Parathyroid adenoma (tissue), 2 donors: ENCODE measurements at regions not wholly inside any gene's neighbourhood (a gene's known extent, or its start where the extent isn't known, plus 50 kb on each side); places are given as distances from the start of the nearest gene placed in this dataset.
"Not testable (repeated sequence)": the region's sequence is repeated elsewhere in the genome, so short reads cannot be mapped to it uniquely, and the experiment has no call there.

Experiments used
- H2AFZ ChIP-seq: fragments of 300-600 bp; sonication (generic); one replicate; pipeline ENCODE4 v1.7.0; 2017; ENCODE audit warnings: antibody characterized with exemption, mild to moderate bottlenecking
- H3K27ac ChIP-seq: fragments of 300-600 bp; sonication (generic); one replicate; pipeline ENCODE4 v1.7.0; 2017
- H3K27me3 ChIP-seq: fragments of 300-600 bp; sonication (generic); one replicate; pipeline ENCODE4 v1.7.0; 2017; ENCODE audit warnings: low read length; ENCODE audit not compliant: control insufficient read depth, insufficient read depth
- H3K36me3 ChIP-seq: fragments of 300-600 bp; sonication (generic); one replicate; pipeline ENCODE4 v1.7.0; 2017; ENCODE audit warnings: low read length; ENCODE audit not compliant: control insufficient read depth, insufficient read depth
- H3K4me1 ChIP-seq: fragments of 300-600 bp; sonication (generic); one replicate; pipeline ENCODE4 v1.7.0; 2017; ENCODE audit warnings: control low read depth
- H3K4me2 ChIP-seq: fragments of 300-600 bp; sonication (generic); one replicate; pipeline ENCODE4 v1.7.0; 2017; ENCODE audit warnings: low read length
- H3K4me3 ChIP-seq: fragments of 300-600 bp; sonication (generic); one replicate; pipeline ENCODE4 v1.7.0; 2017; ENCODE audit warnings: low read depth, low read length
- H3K79me2 ChIP-seq: fragments of 300-600 bp; sonication (generic); one replicate; pipeline ENCODE4 v1.7.0; 2017; ENCODE audit warnings: control low read depth
- H3K9ac ChIP-seq: fragments of 300-600 bp; sonication (generic); one replicate; pipeline ENCODE4 v1.7.0; 2017; ENCODE audit warnings: mild to moderate bottlenecking
- H3K9me3 ChIP-seq: fragments of 300-600 bp; sonication (generic); one replicate; pipeline ENCODE4 v1.7.0; 2017; ENCODE audit warnings: low read length; ENCODE audit not compliant: control insufficient read depth
- TF ChIP-seq, protein P1 (sequence below): fragments of 300-600 bp; sonication (generic); IDR thresholded peaks from one replicate; pipeline ENCODE4 v1.7.0; 2017; ENCODE audit warnings: antibody characterized with exemption, mild to moderate bottlenecking
- donor health status: primary hyperparathyroidism.

DNA sequence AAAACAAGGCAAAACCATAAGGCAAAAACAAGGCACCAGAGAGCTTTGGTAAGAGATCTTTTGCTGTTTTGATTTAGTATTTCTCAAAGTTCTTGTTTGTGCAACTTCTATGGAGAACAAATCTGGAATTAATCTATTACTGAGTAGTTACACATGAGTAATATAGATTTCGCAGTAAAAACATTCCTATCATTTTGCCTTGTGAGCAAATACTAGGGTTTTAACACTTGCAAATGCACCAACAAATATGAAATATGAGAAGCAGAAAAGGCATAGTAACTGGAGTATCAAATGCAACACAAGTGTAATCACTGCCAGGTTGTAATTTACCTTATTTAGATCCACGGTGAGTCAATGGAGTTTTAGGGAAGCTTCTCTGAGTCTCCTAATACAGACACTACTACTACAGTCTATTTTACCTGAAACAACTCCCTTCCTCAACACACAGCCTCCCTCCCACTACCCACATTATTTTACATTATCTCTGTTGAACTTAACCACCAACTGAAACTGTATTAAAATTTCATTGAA is 324.1 kb downstream of the FLRT2 start:
- no peaks in the 10 kb centered on the region for H3K27me3 ChIP-seq
- no peak overlapping the region for H3K27ac ChIP-seq
- H3K9ac ChIP-seq: no peak overlapping the region

DNA sequence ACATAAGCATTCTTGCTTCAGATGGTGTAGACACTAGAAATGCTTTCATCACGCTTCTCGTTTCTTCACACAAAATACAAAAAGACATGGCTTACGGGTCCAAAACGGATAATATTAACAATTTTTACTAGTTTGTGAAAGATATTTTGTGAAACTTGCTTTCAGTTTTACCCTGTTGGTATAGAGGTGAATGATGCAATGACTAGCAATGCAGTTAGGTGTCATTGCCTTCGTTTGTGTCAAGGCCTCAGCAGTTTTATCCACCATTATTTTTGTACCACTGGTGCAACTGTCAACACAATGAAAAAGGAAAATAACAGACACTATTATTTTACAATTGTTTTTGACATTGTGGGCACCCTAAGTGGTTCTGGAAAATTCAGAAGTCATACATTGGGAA is 323.0 kb downstream of the FLRT2 start:
- Histone ChIP-seq H3K4me3 (no peak overlapping the region), H3K36me3 (no peaks in the 10 kb centered on the region), H3K4me2 (no peak overlapping the region), H3K79me2 (no peaks in the 10 kb centered on the region), H3K9me3 (no peaks in the 10 kb centered on the region), H3K27me3 (no peaks in the 10 kb centered on the region), H2AFZ (no peak overlapping the region), H3K4me1 (no peaks in the 10 kb centered on the region), H3K27ac (no peak overlapping the region), H3K9ac (no peak overlapping the region)
- TF ChIP-seq, protein P1, sequence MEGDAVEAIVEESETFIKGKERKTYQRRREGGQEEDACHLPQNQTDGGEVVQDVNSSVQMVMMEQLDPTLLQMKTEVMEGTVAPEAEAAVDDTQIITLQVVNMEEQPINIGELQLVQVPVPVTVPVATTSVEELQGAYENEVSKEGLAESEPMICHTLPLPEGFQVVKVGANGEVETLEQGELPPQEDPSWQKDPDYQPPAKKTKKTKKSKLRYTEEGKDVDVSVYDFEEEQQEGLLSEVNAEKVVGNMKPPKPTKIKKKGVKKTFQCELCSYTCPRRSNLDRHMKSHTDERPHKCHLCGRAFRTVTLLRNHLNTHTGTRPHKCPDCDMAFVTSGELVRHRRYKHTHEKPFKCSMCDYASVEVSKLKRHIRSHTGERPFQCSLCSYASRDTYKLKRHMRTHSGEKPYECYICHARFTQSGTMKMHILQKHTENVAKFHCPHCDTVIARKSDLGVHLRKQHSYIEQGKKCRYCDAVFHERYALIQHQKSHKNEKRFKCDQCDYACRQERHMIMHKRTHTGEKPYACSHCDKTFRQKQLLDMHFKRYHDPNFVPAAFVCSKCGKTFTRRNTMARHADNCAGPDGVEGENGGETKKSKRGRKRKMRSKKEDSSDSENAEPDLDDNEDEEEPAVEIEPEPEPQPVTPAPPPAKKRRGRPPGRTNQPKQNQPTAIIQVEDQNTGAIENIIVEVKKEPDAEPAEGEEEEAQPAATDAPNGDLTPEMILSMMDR: no peak

More for the DNA sequence above, 324.1 kb downstream of the FLRT2 start:
- H3K4me2 ChIP-seq: no peak overlapping the region
- no peaks in the 10 kb centered on the region for H3K36me3 ChIP-seq
- no peak overlapping the region for H3K4me3 ChIP-seq
- no peaks in the 10 kb centered on the region for H3K9me3 ChIP-seq
- no peaks in the 10 kb centered on the region for H3K79me2 ChIP-seq
- H2AFZ ChIP-seq: no peak overlapping the region
- H3K4me1 ChIP-seq: no peaks in the 10 kb centered on the region
- TF ChIP-seq, protein P1: no peak

DNA sequence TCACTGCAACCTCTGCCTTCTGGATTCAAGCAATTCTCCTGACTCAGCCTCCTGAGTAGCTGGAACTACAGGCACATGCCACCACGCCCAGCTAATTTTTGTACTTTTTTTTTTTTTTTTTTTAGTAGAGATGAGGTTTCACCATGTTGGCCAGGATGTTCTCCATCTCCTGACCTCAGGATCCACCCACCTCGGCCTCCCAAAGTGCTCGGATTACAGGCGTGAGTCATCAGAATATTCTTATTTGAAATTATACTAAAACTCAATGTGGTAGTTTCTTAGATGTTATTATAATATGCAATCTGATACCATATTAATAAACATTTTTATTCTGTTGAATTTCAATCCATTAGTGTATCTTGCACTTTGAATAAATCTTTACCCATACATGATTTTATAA is 322.2 kb downstream of the FLRT2 start:
- not testable (repeated sequence) for H3K36me3 ChIP-seq

DNA sequence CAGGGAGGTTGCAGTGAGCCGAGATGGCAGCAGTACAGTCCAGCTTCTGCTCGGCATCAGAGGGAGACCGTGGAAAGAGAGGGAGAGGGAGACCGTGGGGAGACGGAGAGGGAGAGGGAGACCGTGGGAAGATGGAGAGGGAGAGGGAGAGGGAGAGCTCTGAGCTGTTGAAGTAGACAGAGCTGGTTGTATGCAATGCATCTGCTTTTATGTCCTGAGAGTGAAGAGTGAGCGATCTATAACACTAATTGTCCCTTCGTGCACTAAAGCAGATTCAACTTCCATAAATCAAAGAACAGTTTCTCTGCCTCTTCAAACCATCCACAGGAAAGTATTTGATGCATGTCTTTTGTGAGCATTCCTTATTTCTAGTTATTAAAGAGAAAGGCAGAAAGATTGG is 300.6 kb downstream of the FLRT2 start:
- H3K27me3 ChIP-seq, H3K9me3 ChIP-seq, H3K4me3 ChIP-seq, H3K4me1 ChIP-seq, H3K9ac ChIP-seq, H3K4me2 ChIP-seq, H2AFZ ChIP-seq, H3K36me3 ChIP-seq, H3K79me2 ChIP-seq, H3K27ac ChIP-seq: not testable (repeated sequence)

More for the DNA sequence above, 322.2 kb downstream of the FLRT2 start:
- H3K79me2 ChIP-seq, H3K27ac ChIP-seq, H3K9ac ChIP-seq, H2AFZ ChIP-seq, H3K4me2 ChIP-seq, H3K9me3 ChIP-seq, H3K4me1 ChIP-seq, H3K27me3 ChIP-seq, H3K4me3 ChIP-seq: not testable (repeated sequence)

DNA sequence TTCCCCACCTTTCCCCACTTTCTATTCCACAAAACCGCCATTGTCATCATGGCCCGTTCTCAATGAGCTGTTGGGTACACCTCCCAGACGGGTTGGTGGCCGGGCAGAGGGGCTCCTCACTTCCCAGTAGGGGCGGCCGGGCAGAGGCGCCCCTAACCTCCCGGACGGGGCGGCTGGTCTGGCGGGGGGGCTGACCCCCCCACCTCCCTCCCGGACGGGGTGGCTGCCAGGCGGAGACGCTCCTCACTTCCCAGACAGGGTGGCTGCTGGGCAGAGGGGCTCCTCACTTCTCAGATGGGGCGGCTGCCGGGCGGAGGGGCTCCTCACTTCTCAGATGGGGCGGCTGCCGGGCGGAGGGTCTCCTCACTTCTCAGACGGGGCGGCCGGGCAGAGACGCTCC is 299.7 kb downstream of the FLRT2 start:
- not testable (repeated sequence) for H3K9ac ChIP-seq, H2AFZ ChIP-seq, H3K4me1 ChIP-seq, H3K4me2 ChIP-seq, H3K79me2 ChIP-seq, H3K4me3 ChIP-seq, H3K36me3 ChIP-seq, H3K27me3 ChIP-seq, H3K9me3 ChIP-seq, H3K27ac ChIP-seq

DNA sequence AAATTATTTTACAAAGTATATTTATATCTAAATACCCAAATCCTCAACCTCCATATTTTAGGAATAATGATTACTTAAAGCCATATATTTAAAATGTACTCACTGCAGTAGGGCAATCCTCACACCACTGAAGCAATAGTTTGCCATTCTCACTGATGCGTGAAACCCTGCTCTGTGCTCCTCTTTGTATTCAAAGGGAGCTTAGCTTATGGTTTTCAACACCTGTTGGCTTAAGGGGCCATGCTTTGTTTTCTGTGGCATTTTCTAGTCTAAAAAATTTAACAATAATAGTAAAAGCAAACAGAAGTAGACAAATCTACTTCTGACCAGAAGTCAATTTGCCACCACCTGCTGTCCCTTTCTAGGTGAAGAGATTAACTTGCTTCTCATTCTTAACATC is 294.6 kb downstream of the FLRT2 start:
- Histone ChIP-seq H3K79me2 (no peaks in the 10 kb centered on the region), H3K27me3 (no peaks in the 10 kb centered on the region), H3K4me1 (no peaks in the 10 kb centered on the region), H3K4me2 (no peak overlapping the region), H3K27ac (no peak overlapping the region), H2AFZ (no peak overlapping the region), H3K4me3 (no peak overlapping the region), H3K36me3 (no peaks in the 10 kb centered on the region), H3K9me3 (no peaks in the 10 kb centered on the region), H3K9ac (no peak overlapping the region)
- TF ChIP-seq, protein P1: no peak
